MG63 (cell line): ENCODE measurements at regions not wholly inside any gene's neighbourhood (a gene's known extent, or its start where the extent isn't known, plus 50 kb on each side); places are given as distances from the start of the nearest gene placed in this dataset.
A peak's percentile ranks its signal among the peaks of the same experiment; 100 is the strongest.
"Not testable (repeated sequence)": the region's sequence is repeated elsewhere in the genome, so short reads cannot be mapped to it uniquely, and the experiment has no call there.

Experiments
- DNase-seq: peaks from one replicate; pipeline ENCODE4 v3.0.0-alpha.2; 2020
- H3K27me3 ChIP-seq: fragments of 250-450 bp; sonication (Bioruptor Pico); 2 replicates; pipeline ENCODE4 v1.5.1; 2020; ENCODE audit warnings: mild to moderate bottlenecking, moderate library complexity
- H3K36me3 ChIP-seq: fragments of 250-450 bp; sonication (Bioruptor Pico); 2 replicates; pipeline ENCODE4 v1.5.1; 2020; ENCODE audit warnings: mild to moderate bottlenecking, moderate library complexity
- H3K4me3 ChIP-seq: fragments of 250-450 bp; sonication (Bioruptor Pico); 2 replicates; pipeline ENCODE4 v1.5.1; 2020; ENCODE audit warnings: mild to moderate bottlenecking, moderate library complexity
- H3K9me3 ChIP-seq: fragments of 250-450 bp; sonication (Bioruptor Pico); 2 replicates; pipeline ENCODE4 v1.5.1; 2020; ENCODE audit warnings: mild to moderate bottlenecking, moderate library complexity

- DNase-seq = no peak
- H3K27me3 ChIP-seq = no peaks in the 10 kb centered on the region
- H3K9me3 ChIP-seq = no peaks in the 10 kb centered on the region
- H3K4me3 ChIP-seq = no peak overlapping the region
- H3K36me3 ChIP-seq = no peaks in the 10 kb centered on the region
Observed at GRCh38 chr2:78132391-78133370, 610.5 kb upstream of the LRRTM4 start.

- Histone ChIP-seq H3K9me3 (no peaks in the 10 kb centered on the region), H3K4me3 (no peak overlapping the region), H3K36me3 (no peaks in the 10 kb centered on the region), H3K27me3 (no peaks in the 10 kb centered on the region)
- DNase-seq = no peak
Observed at GRCh38 chr2:78145395-78145996, 623.3 kb upstream of the LRRTM4 start.

- no peaks in the 10 kb centered on the region for H3K27me3 ChIP-seq
Observed at GRCh38 chr2:78145997-78146722, 624.0 kb upstream of the LRRTM4 start.

GRCh38 chr2:78147466-78147865 is 625.3 kb upstream of the LRRTM4 start:
- Histone ChIP-seq H3K27me3 (no peaks in the 10 kb centered on the region), H3K4me3 (no peak overlapping the region), H3K36me3 (no peaks in the 10 kb centered on the region), H3K9me3 (no peaks in the 10 kb centered on the region)
- peak; percentile 4 for DNase-seq

More at GRCh38 chr2:78145997-78146722, 624.0 kb upstream of the LRRTM4 start:
- no peak overlapping the region for H3K4me3 ChIP-seq
- no peaks in the 10 kb centered on the region for H3K36me3 ChIP-seq
- no peak for DNase-seq
- no peaks in the 10 kb centered on the region for H3K9me3 ChIP-seq

GRCh38 chr2:78154586-78154985 is 632.4 kb upstream of the LRRTM4 start:
- no peak overlapping the region for H3K4me3 ChIP-seq
- H3K36me3 ChIP-seq = no peaks in the 10 kb centered on the region
- no peaks in the 10 kb centered on the region for H3K9me3 ChIP-seq
- no peak for DNase-seq
- H3K27me3 ChIP-seq = no peaks in the 10 kb centered on the region

GRCh38 chr2:78162202-78162601 is 640.0 kb upstream of the LRRTM4 start:
- Histone ChIP-seq H3K9me3 (no peaks in the 10 kb centered on the region), H3K27me3 (no peaks in the 10 kb centered on the region), H3K36me3 (no peaks in the 10 kb centered on the region), H3K4me3 (no peak overlapping the region)
- no peak for DNase-seq

- not testable (repeated sequence) for H3K9me3 ChIP-seq, H3K36me3 ChIP-seq, H3K27me3 ChIP-seq, H3K4me3 ChIP-seq, DNase-seq
Observed at GRCh38 chr2:78172157-78172556, 650.0 kb upstream of the LRRTM4 start.

- no peaks in the 10 kb centered on the region for H3K27me3 ChIP-seq
- no peak for DNase-seq
- H3K4me3 ChIP-seq = no peak overlapping the region
Observed at GRCh38 chr2:78175645-78176044, 653.5 kb upstream of the LRRTM4 start.

GRCh38 chr2:78201064-78201575 is 678.9 kb upstream of the LRRTM4 start:
- Histone ChIP-seq H3K9me3 (no peaks in the 10 kb centered on the region), H3K36me3 (no peaks in the 10 kb centered on the region), H3K27me3 (no peaks in the 10 kb centered on the region), H3K4me3 (no peak overlapping the region)
- no peak for DNase-seq

More at GRCh38 chr2:78175645-78176044, 653.5 kb upstream of the LRRTM4 start:
- Histone ChIP-seq H3K9me3 (no peaks in the 10 kb centered on the region), H3K36me3 (no peaks in the 10 kb centered on the region)

GRCh38 chr2:78202366-78202765 is 680.2 kb upstream of the LRRTM4 start:
- Histone ChIP-seq H3K4me3 (no peak overlapping the region), H3K9me3 (no peaks in the 10 kb centered on the region), H3K36me3 (no peaks in the 10 kb centered on the region), H3K27me3 (no peaks in the 10 kb centered on the region)
- no peak for DNase-seq

- Histone ChIP-seq H3K27me3 (no peaks in the 10 kb centered on the region), H3K9me3 (no peaks in the 10 kb centered on the region), H3K4me3 (no peak overlapping the region), H3K36me3 (no peaks in the 10 kb centered on the region)
- DNase-seq = peak; percentile 3
Observed at GRCh38 chr2:78202986-78203670, 681.0 kb upstream of the LRRTM4 start.

- H3K27me3 ChIP-seq = no peaks in the 10 kb centered on the region
- H3K36me3 ChIP-seq = no peaks in the 10 kb centered on the region
- H3K9me3 ChIP-seq = no peaks in the 10 kb centered on the region
- no peak for DNase-seq
- H3K4me3 ChIP-seq = no peak overlapping the region
Observed at GRCh38 chr2:78218066-78218465, 695.9 kb upstream of the LRRTM4 start.

- no peak overlapping the region for H3K4me3 ChIP-seq
- H3K36me3 ChIP-seq = no peaks in the 10 kb centered on the region
- H3K9me3 ChIP-seq = no peaks in the 10 kb centered on the region
- H3K27me3 ChIP-seq = no peaks in the 10 kb centered on the region
- DNase-seq = no peak
Observed at GRCh38 chr2:78237704-78238103, 715.5 kb upstream of the LRRTM4 start.

- no peak overlapping the region for H3K4me3 ChIP-seq
- no peaks in the 10 kb centered on the region for H3K27me3 ChIP-seq
Observed at GRCh38 chr2:78245394-78246135, 723.4 kb upstream of the LRRTM4 start.

GRCh38 chr2:78251708-78252107 is 729.5 kb upstream of the LRRTM4 start:
- H3K36me3 ChIP-seq = no peaks in the 10 kb centered on the region
- no peaks in the 10 kb centered on the region for H3K27me3 ChIP-seq
- H3K9me3 ChIP-seq = no peaks in the 10 kb centered on the region
- no peak for DNase-seq
- H3K4me3 ChIP-seq = no peak overlapping the region

More at GRCh38 chr2:78245394-78246135, 723.4 kb upstream of the LRRTM4 start:
- H3K36me3 ChIP-seq = no peaks in the 10 kb centered on the region
- no peak for DNase-seq
- H3K9me3 ChIP-seq = no peaks in the 10 kb centered on the region

GRCh38 chr2:78260861-78261260 is 738.7 kb upstream of the LRRTM4 start:
- no peak for DNase-seq
- Histone ChIP-seq H3K27me3 (no peaks in the 10 kb centered on the region), H3K9me3 (no peaks in the 10 kb centered on the region), H3K36me3 (no peaks in the 10 kb centered on the region), H3K4me3 (no peak overlapping the region)
